Lower leg skin (tissue), 3 donors: ENCODE measurements at regions not wholly inside any gene's neighbourhood (a gene's known extent, or its start where the extent isn't known, plus 50 kb on each side); places are given as distances from the start of the nearest gene placed in this dataset.

Experiments used
- CTCF ChIP-seq, 3 donors: fragments of 450-650 bp; IDR thresholded peaks; one replicate each; pipeline ENCODE4 v1.5.1; 2016; ENCODE audit warnings: antibody characterized with exemption in 3 of 3, mild to moderate bottlenecking in 3 of 3, moderate library complexity in 2 of 3
- POLR2A ChIP-seq, 2 donors: fragments of 450-650 bp; IDR thresholded peaks; one replicate each; pipeline ENCODE4 v1.6.1; 2016 to 2017; ENCODE audit warnings: antibody characterized with exemption in 2 of 2, mild to moderate bottlenecking in 1 of 2, moderate library complexity in 1 of 2

- TF ChIP-seq POLR2A (IDR thresholded peaks at IDR 0.05): no peak
- no peak for TF ChIP-seq CTCF (IDR thresholded peaks at IDR 0.05)
Observed at GRCh38 chr2:238772635-238773297, 75.1 kb upstream of the TWIST2 start.
